Activated CD4-positive, alpha-beta T cell treated with anti-CD3 and anti-CD28 coated beads, Interleukin-2, amount 10 ng/mL, durations not matched to agents 24 days and 14 days (primary cell): ENCODE measurements at regions not wholly inside any gene's neighbourhood (a gene's known extent, or its start where the extent isn't known, plus 50 kb on each side); places are given as distances from the start of the nearest gene placed in this dataset.
A peak's percentile ranks its signal among the peaks of the same experiment; 100 is the strongest.

Experiments
- DNase-seq: peaks from one replicate; pipeline ENCODE4 v3.0.0; 2022
- H3K27ac Mint-ChIP-seq: one replicate; pipeline ENCODE4 v1.8.0; 2022; ENCODE audit warnings: mild to moderate bottlenecking, mixed read lengths
- H3K27me3 Mint-ChIP-seq: one replicate; pipeline ENCODE4 v1.8.0; 2022; ENCODE audit warnings: mixed read lengths
- H3K36me3 Mint-ChIP-seq: one replicate; pipeline ENCODE4 v1.8.0; 2022; ENCODE audit warnings: low read depth, mild to moderate bottlenecking, mixed read lengths
- H3K4me1 Mint-ChIP-seq: one replicate; pipeline ENCODE4 v1.8.0; 2021; ENCODE audit warnings: mixed read lengths
- H3K4me3 Mint-ChIP-seq: one replicate; pipeline ENCODE4 v1.8.0; 2022; ENCODE audit warnings: mild to moderate bottlenecking, moderate library complexity, mixed read lengths
- H3K9me3 Mint-ChIP-seq: one replicate; pipeline ENCODE4 v1.8.0; 2021; ENCODE audit warnings: mixed read lengths
- intact Hi-C: fragments of 100-400 bp; cut with micrococcal nuclease; formaldehyde crosslinking; loops from one replicate; pipeline ENCODE4 v1.15.1; 2023

- no peak for DNase-seq
- H3K4me3 Mint-ChIP-seq: no peak overlapping the region
- intact Hi-C loops: no loop called here
- H3K27ac Mint-ChIP-seq: no peak overlapping the region
- H3K36me3 Mint-ChIP-seq: no peaks in the 10 kb centered on the region
- no peaks in the 10 kb centered on the region for H3K4me1 Mint-ChIP-seq
- peaks cover 8% of the 10 kb centered on the region for H3K9me3 Mint-ChIP-seq
- no peaks in the 10 kb centered on the region for H3K27me3 Mint-ChIP-seq
These were observed 215.1 kb upstream of the GGTLC1 start for GRCh38 chr20:24203526-24204183.

- Mint-ChIP-seq H3K4me1 (no peaks in the 10 kb centered on the region), H3K4me3 (no peak overlapping the region), H3K9me3 (no peaks in the 10 kb centered on the region), H3K36me3 (no peaks in the 10 kb centered on the region), H3K27me3 (no peaks in the 10 kb centered on the region), H3K27ac (no peak overlapping the region)
- intact Hi-C loops: no loop called here
- DNase-seq: no peak
These were observed 210.9 kb upstream of the GGTLC1 start for GRCh38 chr20:24199501-24199900.

DNA sequence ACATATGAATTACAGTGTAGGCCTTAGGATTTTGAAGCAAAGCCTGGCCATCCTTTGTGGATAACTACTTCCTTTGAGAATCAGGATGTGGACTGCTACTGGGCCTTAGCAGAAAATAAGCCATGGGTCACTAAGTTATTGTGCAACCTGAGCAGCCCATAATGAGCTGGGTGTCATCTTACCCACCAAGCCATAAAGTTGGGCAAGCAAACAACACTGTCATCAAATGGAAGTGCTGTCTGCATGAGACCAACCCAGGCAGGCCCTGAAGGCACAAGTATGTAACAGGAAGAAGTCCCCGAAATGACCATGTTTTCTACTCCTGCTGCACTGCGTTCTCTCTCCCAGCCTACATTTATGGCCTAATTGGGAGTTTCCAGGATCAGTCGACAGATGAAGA lies 205.6 kb upstream of the GGTLC1 start:
- H3K4me1 Mint-ChIP-seq: no peaks in the 10 kb centered on the region
- peaks cover 4% of the 10 kb centered on the region for H3K27me3 Mint-ChIP-seq
- H3K4me3 Mint-ChIP-seq: no peak overlapping the region
- H3K27ac Mint-ChIP-seq: no peak overlapping the region
- intact Hi-C loops: no loop called here
- H3K9me3 Mint-ChIP-seq: peaks cover 3% of the 10 kb centered on the region
- peak; percentile 43 for DNase-seq
- no peaks in the 10 kb centered on the region for H3K36me3 Mint-ChIP-seq

DNA sequence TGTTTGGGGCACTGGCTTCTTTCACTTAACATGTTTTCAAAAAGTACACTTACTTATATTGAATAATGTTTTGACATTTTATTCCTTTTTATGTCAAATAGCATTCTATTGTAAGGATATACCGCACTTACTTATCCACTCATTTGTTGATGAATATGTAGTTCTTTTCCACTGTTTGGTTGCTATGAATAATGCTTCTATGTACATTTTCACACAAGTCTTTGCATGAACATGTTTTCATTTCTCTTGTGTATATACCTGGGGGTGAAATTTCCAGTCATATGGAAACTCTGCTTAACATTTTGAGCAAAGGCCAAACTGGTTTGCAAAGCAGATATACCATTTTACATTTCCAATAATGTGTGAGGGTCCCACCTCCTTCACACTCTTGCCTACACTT lies 202.3 kb upstream of the GGTLC1 start:
- H3K4me1 Mint-ChIP-seq: no peaks in the 10 kb centered on the region

DNA sequence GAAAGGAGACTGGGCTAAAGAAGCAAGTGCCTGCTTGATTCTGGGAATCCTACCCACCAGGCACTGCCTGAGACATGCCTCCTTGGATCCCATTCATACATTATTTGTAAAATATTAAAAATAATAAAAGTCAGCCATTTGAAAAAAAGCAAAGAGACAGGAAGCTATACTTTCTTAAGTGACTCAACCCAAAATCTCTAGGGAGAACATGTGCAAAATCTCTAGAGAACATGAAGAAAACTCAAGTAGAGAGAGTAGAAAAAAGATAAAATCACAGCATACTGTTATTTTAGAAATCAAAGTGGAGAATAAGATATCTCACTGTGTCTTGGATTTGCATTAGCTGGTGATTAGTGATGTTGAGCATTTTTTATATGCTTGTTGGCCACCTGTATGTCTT lies 197.2 kb upstream of the GGTLC1 start:
- Mint-ChIP-seq H3K4me3 (no peak overlapping the region), H3K9me3 (peaks cover 3% of the 10 kb centered on the region), H3K27me3 (peaks cover 12% of the 10 kb centered on the region), H3K4me1 (no peaks in the 10 kb centered on the region), H3K27ac (no peak overlapping the region), H3K36me3 (no peaks in the 10 kb centered on the region)
- intact Hi-C loops: no loop called here
- no peak for DNase-seq

More for the DNA sequence above, 202.3 kb upstream of the GGTLC1 start:
- Mint-ChIP-seq H3K36me3 (no peaks in the 10 kb centered on the region), H3K27me3 (peaks cover 8% of the 10 kb centered on the region), H3K27ac (no peak overlapping the region), H3K9me3 (peaks cover 3% of the 10 kb centered on the region), H3K4me3 (no peak overlapping the region)
- intact Hi-C loops: no loop called here
- DNase-seq: no peak

GRCh38 chr20:24181151-24181550 lies 192.6 kb upstream of the GGTLC1 start:
- H3K4me3 Mint-ChIP-seq: no peak overlapping the region
- DNase-seq: no peak
- H3K27me3 Mint-ChIP-seq: peaks cover 8% of the 10 kb centered on the region
- no peak overlapping the region for H3K27ac Mint-ChIP-seq
- H3K36me3 Mint-ChIP-seq: no peaks in the 10 kb centered on the region
- intact Hi-C loops: no loop called here
- H3K4me1 Mint-ChIP-seq: no peaks in the 10 kb centered on the region
- no peaks in the 10 kb centered on the region for H3K9me3 Mint-ChIP-seq

DNA sequence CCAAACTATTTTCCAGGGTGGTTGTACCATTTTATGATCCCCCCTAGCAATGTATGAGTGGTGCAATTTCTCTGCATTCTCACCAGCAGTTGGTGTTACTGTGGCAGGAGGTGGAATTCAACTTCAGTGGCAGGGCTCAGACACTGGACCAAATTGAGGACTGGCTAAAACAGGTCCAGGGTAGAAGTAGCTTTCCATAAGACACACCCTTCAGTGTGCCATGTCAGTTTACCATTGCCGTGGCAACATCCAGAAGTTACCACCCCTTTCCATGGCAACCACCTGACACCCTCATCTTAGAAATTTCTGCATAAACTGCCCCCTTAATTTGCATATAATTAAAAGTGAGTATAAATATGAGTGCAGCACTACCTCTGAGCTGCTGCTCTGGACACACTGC lies 180.7 kb upstream of the GGTLC1 start:
- intact Hi-C loops: no loop called here
- no peak overlapping the region for H3K4me3 Mint-ChIP-seq

DNA sequence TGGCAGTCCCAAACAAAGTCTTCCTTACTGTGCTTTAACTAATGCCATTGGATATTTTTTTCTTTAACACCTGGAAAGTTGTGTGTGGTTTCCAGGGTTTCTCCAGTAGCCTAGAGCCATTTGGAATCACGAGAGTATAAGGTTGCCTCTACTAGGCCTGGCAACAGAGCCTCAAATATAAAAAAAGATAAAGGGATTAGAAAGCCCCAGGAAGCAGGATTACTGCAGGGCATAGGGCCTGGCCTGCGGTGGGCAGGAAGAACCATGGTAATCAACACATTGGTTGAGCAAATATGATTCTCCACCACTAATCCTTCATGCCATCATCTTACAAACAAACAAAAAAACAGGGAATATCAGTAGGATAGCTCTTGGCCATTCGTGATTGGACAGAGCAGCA lies 177.8 kb upstream of the GGTLC1 start:
- intact Hi-C loops: no loop called here

More for the DNA sequence above, 180.7 kb upstream of the GGTLC1 start:
- H3K36me3 Mint-ChIP-seq: no peaks in the 10 kb centered on the region
- peaks cover 10% of the 10 kb centered on the region for H3K9me3 Mint-ChIP-seq
- DNase-seq: peak; percentile 23
- H3K27ac Mint-ChIP-seq: no peak overlapping the region
- no peaks in the 10 kb centered on the region for H3K4me1 Mint-ChIP-seq
- H3K27me3 Mint-ChIP-seq: peaks cover 17% of the 10 kb centered on the region

GRCh38 chr20:24166123-24166381 lies 177.5 kb upstream of the GGTLC1 start:
- intact Hi-C loops: no loop called here

More for the DNA sequence above, 177.8 kb upstream of the GGTLC1 start:
- peaks cover 5% of the 10 kb centered on the region for H3K27me3 Mint-ChIP-seq
- no peaks in the 10 kb centered on the region for H3K4me1 Mint-ChIP-seq
- H3K36me3 Mint-ChIP-seq: no peaks in the 10 kb centered on the region
- no peak overlapping the region for H3K4me3 Mint-ChIP-seq
- H3K9me3 Mint-ChIP-seq: no peaks in the 10 kb centered on the region
- no peak overlapping the region for H3K27ac Mint-ChIP-seq
- peak; percentile 26 for DNase-seq

GRCh38 chr20:24165301-24166122 lies 176.9 kb upstream of the GGTLC1 start:
- peak; percentile 12 for DNase-seq
- no peak overlapping the region for H3K4me3 Mint-ChIP-seq
- intact Hi-C loops: no loop called here
- peaks cover 3% of the 10 kb centered on the region for H3K27me3 Mint-ChIP-seq
- H3K4me1 Mint-ChIP-seq: no peaks in the 10 kb centered on the region
- H3K36me3 Mint-ChIP-seq: no peaks in the 10 kb centered on the region
- no peaks in the 10 kb centered on the region for H3K9me3 Mint-ChIP-seq
- H3K27ac Mint-ChIP-seq: no peak overlapping the region

More at GRCh38 chr20:24166123-24166381, 177.5 kb upstream of the GGTLC1 start:
- peak; percentile 33 for DNase-seq
- Mint-ChIP-seq H3K27me3 (peaks cover 3% of the 10 kb centered on the region), H3K36me3 (no peaks in the 10 kb centered on the region), H3K4me1 (no peaks in the 10 kb centered on the region), H3K27ac (no peak overlapping the region), H3K4me3 (no peak overlapping the region), H3K9me3 (no peaks in the 10 kb centered on the region)

GRCh38 chr20:24164360-24164759 lies 175.8 kb upstream of the GGTLC1 start:
- H3K27ac Mint-ChIP-seq: no peak overlapping the region
- intact Hi-C loops: loop anchor here (1.0 kb wide), 1 partner anchor 227 kb away; no protein-coding TSS in a partner anchor
- H3K27me3 Mint-ChIP-seq: peaks cover 3% of the 10 kb centered on the region
- H3K4me3 Mint-ChIP-seq: no peak overlapping the region
- DNase-seq: peak; percentile 76
- H3K36me3 Mint-ChIP-seq: no peaks in the 10 kb centered on the region
- H3K9me3 Mint-ChIP-seq: no peaks in the 10 kb centered on the region
- H3K4me1 Mint-ChIP-seq: no peaks in the 10 kb centered on the region

DNA sequence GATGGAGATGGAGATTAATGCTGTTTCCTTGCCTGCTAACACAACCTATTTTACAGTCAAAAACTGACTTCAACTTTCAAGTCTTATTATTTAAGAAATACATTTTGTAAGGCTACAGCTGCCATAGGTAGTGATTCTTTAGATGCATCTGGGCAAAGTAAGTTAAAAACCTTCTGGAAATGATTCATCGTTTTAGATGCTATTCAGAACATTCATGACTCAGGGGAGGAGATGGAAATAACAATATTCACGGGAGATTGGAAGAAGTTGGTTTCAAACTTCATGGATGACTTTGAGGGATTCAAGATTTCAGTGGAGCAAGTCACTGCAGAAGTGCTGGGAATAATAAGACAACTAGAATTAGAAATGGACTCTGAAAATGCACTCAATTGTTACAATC lies 174.9 kb upstream of the GGTLC1 start:
- intact Hi-C loops: no loop called here
- DNase-seq: peak; percentile 14
- H3K4me1 Mint-ChIP-seq: no peaks in the 10 kb centered on the region
- peaks cover 3% of the 10 kb centered on the region for H3K27me3 Mint-ChIP-seq
- H3K9me3 Mint-ChIP-seq: no peaks in the 10 kb centered on the region
- no peak overlapping the region for H3K27ac Mint-ChIP-seq
- no peak overlapping the region for H3K4me3 Mint-ChIP-seq
- no peaks in the 10 kb centered on the region for H3K36me3 Mint-ChIP-seq

GRCh38 chr20:24160563-24161281 lies 172.1 kb upstream of the GGTLC1 start:
- H3K36me3 Mint-ChIP-seq: no peaks in the 10 kb centered on the region
- no peaks in the 10 kb centered on the region for H3K27me3 Mint-ChIP-seq
- H3K4me3 Mint-ChIP-seq: no peak overlapping the region
- H3K27ac Mint-ChIP-seq: no peak overlapping the region
- peak; percentile 71 for DNase-seq
- peaks cover 3% of the 10 kb centered on the region for H3K4me1 Mint-ChIP-seq
- H3K9me3 Mint-ChIP-seq: no peaks in the 10 kb centered on the region
- intact Hi-C loops: no loop called here

GRCh38 chr20:24158281-24158680 lies 169.7 kb upstream of the GGTLC1 start:
- Mint-ChIP-seq H3K27me3 (peaks cover 5% of the 10 kb centered on the region), H3K4me1 (peaks cover 3% of the 10 kb centered on the region), H3K4me3 (no peak overlapping the region), H3K27ac (no peak overlapping the region), H3K9me3 (no peaks in the 10 kb centered on the region), H3K36me3 (no peaks in the 10 kb centered on the region)
- no peak for DNase-seq
- intact Hi-C loops: no loop called here
